ENCODE measurements at regions not wholly inside any gene's neighbourhood (a gene's known extent, or its start where the extent isn't known, plus 50 kb on each side); places are given as distances from the start of the nearest gene placed in this dataset.
"Not testable (repeated sequence)": the region's sequence is repeated elsewhere in the genome, so short reads cannot be mapped to it uniquely, and the experiment has no call there.

DNA sequence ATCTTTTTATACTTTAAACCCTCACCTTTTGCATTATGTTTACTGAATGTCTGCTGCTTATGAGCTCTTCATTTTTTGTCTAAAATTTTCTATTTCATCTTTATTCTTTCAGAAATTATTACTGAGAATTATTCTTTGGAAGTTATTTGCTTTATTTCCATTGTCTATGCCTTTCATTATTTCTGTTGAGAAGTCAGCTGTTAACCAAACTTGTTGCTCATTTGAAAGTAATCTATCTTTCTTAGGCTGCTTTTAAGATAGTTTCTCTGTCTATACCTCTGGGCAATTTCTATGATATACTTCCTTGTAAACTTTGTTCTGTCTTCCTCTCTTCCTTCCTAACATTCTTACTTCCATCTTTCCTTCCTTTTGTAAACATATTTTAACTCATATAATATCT is 1165.9 kb upstream of the CELF2 start:
- Histone ChIP-seq H3K27ac (no peak overlapping the region), H3K36me3 (no peaks in the 10 kb centered on the region), H3K27me3 (replicated peaks; ENCODE audit: insufficient read depth) (no peaks in the 10 kb centered on the region), H3K9me3 (no peaks in the 10 kb centered on the region), H3K4me3 (no peak overlapping the region), H3K4me1 (replicated peaks) (no peaks in the 10 kb centered on the region)
- DNase-seq (ENCODE audit: low spot score), result no peak
- TF ChIP-seq POLR2A (IDR thresholded peaks at IDR 0.05) (no peak), CTCF (IDR thresholded peaks at IDR 0.05) (no peak), POLR2AphosphoS5 (IDR thresholded peaks at IDR 0.05) (no peak)
- intact Hi-C loops (cut with DNase I), result no loop called here

DNA sequence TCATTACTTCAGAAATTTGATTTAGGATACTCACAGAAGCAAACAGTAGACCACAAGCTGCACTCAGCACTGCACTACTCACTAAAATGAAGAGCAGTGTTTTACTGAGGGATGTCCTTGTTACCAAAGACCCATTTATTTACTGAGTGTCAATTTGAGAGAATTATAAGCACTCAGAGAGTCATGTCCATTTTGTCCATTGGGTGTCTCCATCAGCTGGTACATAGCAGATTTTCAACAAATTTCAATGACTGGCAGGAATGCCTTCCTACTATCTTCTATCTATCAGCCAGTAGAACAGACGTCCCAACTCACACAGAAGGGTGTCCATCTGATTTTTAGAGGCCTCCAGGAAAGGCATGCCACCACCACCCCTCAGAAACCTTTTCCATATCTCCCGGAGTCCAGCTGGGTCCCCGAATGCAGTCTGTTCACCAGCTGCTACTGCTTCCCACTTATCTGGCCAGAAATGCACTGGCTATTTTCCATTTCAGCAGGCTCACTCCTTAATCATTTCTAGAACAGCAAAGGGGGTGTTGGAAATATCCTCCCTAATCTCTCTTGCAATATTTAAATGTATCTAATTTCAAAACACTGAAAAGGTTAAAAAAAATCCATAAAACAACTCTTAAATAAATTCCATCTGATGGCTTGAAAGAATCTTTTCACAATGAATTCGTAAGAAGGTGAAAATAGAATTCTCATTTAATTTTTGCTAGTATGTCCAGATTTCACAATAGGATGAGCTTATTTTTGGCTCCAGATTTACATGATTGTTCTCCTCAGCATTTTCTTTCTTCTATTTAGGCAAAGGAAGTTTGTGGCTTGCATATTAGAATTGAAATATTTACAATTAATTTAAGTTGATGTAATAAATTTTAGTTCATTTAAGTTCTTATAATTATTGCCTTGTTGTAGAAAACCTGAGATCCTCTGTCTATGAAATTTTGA is 1164.0 kb upstream of the CELF2 start:
- intact Hi-C loops (cut with DNase I), result no loop called here

GRCh38 chr10:9855451-9855850 is 1162.2 kb upstream of the CELF2 start:
- WGBS, result 94% methylated on average over 21 of the region's 22 CpGs

More for the DNA sequence above, 1164.0 kb upstream of the CELF2 start:
- no peaks in the 10 kb centered on the region for H3K4me1 ChIP-seq (replicated peaks)
- 57% methylated on average over 4 of the region's 4 CpGs for WGBS
- H3K36me3 ChIP-seq, result no peaks in the 10 kb centered on the region
- no peak for TF ChIP-seq CTCF (IDR thresholded peaks at IDR 0.05)
- no peak for TF ChIP-seq POLR2A (IDR thresholded peaks at IDR 0.05)
- TF ChIP-seq POLR2AphosphoS5 (IDR thresholded peaks at IDR 0.05), result no peak
- H3K27ac ChIP-seq, result no peak overlapping the region
- no peaks in the 10 kb centered on the region for H3K27me3 ChIP-seq (replicated peaks; ENCODE audit: insufficient read depth)
- DNase-seq (ENCODE audit: low spot score), result no peak
- H3K4me3 ChIP-seq, result no peak overlapping the region
- H3K9me3 ChIP-seq, result no peaks in the 10 kb centered on the region

DNA sequence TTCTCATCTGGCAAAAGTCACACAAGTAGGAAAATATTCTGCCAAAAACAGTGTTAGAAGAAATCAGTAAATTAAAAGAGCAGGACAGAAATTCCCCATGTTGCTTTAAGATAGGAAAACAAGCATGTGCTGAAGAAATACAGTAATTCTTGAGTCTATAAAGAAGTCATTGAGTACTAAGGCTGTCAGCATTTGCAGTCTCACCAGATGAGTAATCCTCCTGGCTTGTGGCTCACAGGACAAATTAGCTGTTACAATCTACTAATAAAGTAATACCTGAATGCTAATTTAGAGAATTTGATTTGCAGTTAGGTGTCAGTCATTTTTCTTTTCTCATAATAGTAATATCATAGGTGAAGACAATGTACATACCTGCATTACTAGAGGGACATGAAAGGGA is 1158.9 kb upstream of the CELF2 start:
- no peaks in the 10 kb centered on the region for H3K9me3 ChIP-seq
- no peak overlapping the region for H3K27ac ChIP-seq
- no peaks in the 10 kb centered on the region for H3K27me3 ChIP-seq (replicated peaks; ENCODE audit: insufficient read depth)
- no peaks in the 10 kb centered on the region for H3K36me3 ChIP-seq
- H3K4me3 ChIP-seq, result no peak overlapping the region
- TF ChIP-seq POLR2A (IDR thresholded peaks at IDR 0.05) (no peak), POLR2AphosphoS5 (IDR thresholded peaks at IDR 0.05) (no peak), CTCF (IDR thresholded peaks at IDR 0.05) (no peak)
- no peak for DNase-seq (ENCODE audit: low spot score)
- intact Hi-C loops (cut with DNase I), result no loop called here
- no peaks in the 10 kb centered on the region for H3K4me1 ChIP-seq (replicated peaks)

More at GRCh38 chr10:9855451-9855850, 1162.2 kb upstream of the CELF2 start:
- DNase-seq (ENCODE audit: low spot score); intact Hi-C loops (cut with DNase I); H3K36me3 ChIP-seq; H3K27me3 ChIP-seq (replicated peaks; ENCODE audit: insufficient read depth); H3K27ac ChIP-seq; H3K9me3 ChIP-seq; H3K4me3 ChIP-seq; H3K4me1 ChIP-seq (replicated peaks): not testable (repeated sequence)

- no peaks in the 10 kb centered on the region for H3K27me3 ChIP-seq (replicated peaks; ENCODE audit: insufficient read depth)
- intact Hi-C loops (cut with DNase I), result no loop called here
- TF ChIP-seq CTCF (IDR thresholded peaks at IDR 0.05) (no peak), POLR2AphosphoS5 (IDR thresholded peaks at IDR 0.05) (no peak), POLR2A (IDR thresholded peaks at IDR 0.05) (no peak)
- H3K9me3 ChIP-seq, result no peaks in the 10 kb centered on the region
- no peaks in the 10 kb centered on the region for H3K4me1 ChIP-seq (replicated peaks)
- H3K36me3 ChIP-seq, result no peaks in the 10 kb centered on the region
- no peak overlapping the region for H3K27ac ChIP-seq
- no peak for DNase-seq (ENCODE audit: low spot score)
- H3K4me3 ChIP-seq, result no peak overlapping the region
Observed at GRCh38 chr10:9860045-9860444, 1157.6 kb upstream of the CELF2 start.
